ENCODE measurements at regions not wholly inside any gene's neighbourhood (a gene's known extent, or its start where the extent isn't known, plus 50 kb on each side); places are given as distances from the start of the nearest gene placed in this dataset.

DNA sequence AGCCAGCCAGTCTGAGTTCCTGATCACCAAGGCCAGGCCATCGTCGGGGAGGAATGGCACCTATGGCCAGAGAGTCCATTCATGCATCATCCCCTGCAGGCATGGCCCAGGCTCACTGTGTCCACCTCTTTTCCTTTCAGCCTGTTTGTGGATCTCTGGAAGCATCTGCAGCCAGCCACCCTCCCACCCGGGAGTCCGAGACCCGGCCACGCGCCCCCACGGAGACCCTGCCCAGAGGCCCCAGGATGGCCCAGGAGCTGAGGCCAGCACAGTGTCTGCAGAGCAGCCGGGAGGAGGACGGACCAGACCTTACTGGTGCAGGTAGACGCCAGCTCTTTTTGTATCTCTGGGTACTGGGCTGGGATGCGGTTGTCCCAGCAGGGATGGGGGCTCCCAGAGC is 245.1 kb upstream of the CIBAR2 start:
- Histone ChIP-seq H3K4me1 (ENCODE audit: control insufficient read depth, insufficient read depth, low read length, poor library complexity, severe bottlenecking) (no peaks in the 10 kb centered on the region), H3K27me3 (ENCODE audit: control insufficient read depth, insufficient read depth, low read length) (no peaks in the 10 kb centered on the region), H3K9me3 (ENCODE audit: control insufficient read depth in 2 of 2, low read length in 2 of 2) (no peaks in the 10 kb centered on the region), H3K36me3 (ENCODE audit: control insufficient read depth, insufficient read depth, low read length) (no peaks in the 10 kb centered on the region), H3K27ac (ENCODE audit: insufficient read depth, low read length, poor library complexity, severe bottlenecking) (no peak overlapping the region), H3K4me3 (ENCODE audit: low read depth, low read length) (no peak overlapping the region)
- ATAC-seq (ENCODE audit: low read depth in 2 of 2) (no peak), DNase-seq (no peak)
- Mint-ChIP-seq H3K9me3 (peaks cover 0 to 4% (median 0%) of the 10 kb centered on the region in 7 donors), H3K27me3 (no peaks in the 10 kb centered on the region), H3K36me3 (no peaks in the 10 kb centered on the region), H3K27ac (no peak overlapping the region), H3K4me1 (no peaks in the 10 kb centered on the region), H3K4me3 (no peak overlapping the region)

DNA sequence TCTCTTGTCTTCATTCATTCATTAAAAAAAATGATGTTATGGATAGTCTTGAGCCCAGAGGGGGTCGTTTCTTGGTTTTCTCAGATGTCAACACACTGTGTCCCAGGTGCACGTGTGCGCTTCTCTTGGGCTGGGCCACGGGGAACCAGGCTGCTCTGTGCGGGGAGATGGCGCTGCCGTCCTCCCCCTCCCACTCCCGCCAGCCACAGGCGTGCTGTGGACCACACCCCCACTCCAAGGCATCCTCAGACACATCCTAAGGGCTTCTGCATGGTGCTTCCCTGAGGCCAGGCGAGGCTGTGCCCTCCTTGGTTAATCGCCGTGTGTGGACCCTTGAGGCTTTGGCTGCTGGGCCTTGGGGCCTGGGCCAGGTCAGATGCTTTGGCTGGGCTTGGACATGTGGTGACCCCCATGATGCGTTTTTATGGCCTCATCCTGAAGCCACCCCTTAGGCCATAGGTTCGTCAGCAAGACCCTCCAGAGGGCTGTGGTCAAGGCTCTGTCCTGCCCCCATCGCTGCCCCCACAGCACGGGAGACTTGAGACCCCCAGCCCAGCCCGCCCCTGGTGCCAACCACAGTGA is 245.7 kb upstream of the CIBAR2 start:
- Histone ChIP-seq H3K27ac (ENCODE audit: insufficient read depth, low read length, poor library complexity, severe bottlenecking) (no peak overlapping the region), H3K9me3 (ENCODE audit: control insufficient read depth in 2 of 2, low read length in 2 of 2) (no peaks in the 10 kb centered on the region), H3K27me3 (ENCODE audit: control insufficient read depth, insufficient read depth, low read length) (no peaks in the 10 kb centered on the region), H3K4me1 (ENCODE audit: control insufficient read depth, insufficient read depth, low read length, poor library complexity, severe bottlenecking) (no peaks in the 10 kb centered on the region), H3K36me3 (ENCODE audit: control insufficient read depth, insufficient read depth, low read length) (no peaks in the 10 kb centered on the region), H3K4me3 (ENCODE audit: low read depth, low read length) (no peak overlapping the region)
- no peak overlapping the region for H3K4me3 Mint-ChIP-seq
- H3K9me3 Mint-ChIP-seq: peaks cover 0 to 3% (median 0%) of the 10 kb centered on the region in 7 donors
- H3K36me3 Mint-ChIP-seq: no peaks in the 10 kb centered on the region
- H3K27ac Mint-ChIP-seq: no peak overlapping the region
- ATAC-seq (ENCODE audit: low read depth in 2 of 2): no peak
- no peak for DNase-seq
- no peaks in the 10 kb centered on the region for H3K27me3 Mint-ChIP-seq
- H3K4me1 Mint-ChIP-seq: no peaks in the 10 kb centered on the region

- DNase-seq (no peak), ATAC-seq (ENCODE audit: low read depth in 2 of 2) (no peak)
- Mint-ChIP-seq H3K9me3 (peaks cover 0 to 1% (median 0%) of the 10 kb centered on the region in 7 donors), H3K27ac (no peak overlapping the region), H3K27me3 (no peaks in the 10 kb centered on the region), H3K4me1 (no peaks in the 10 kb centered on the region), H3K36me3 (no peaks in the 10 kb centered on the region), H3K4me3 (no peak overlapping the region)
- H3K4me3 ChIP-seq (ENCODE audit: low read depth, low read length): no peak overlapping the region
- no peaks in the 10 kb centered on the region for H3K36me3 ChIP-seq (ENCODE audit: control insufficient read depth, insufficient read depth, low read length)
- no peaks in the 10 kb centered on the region for H3K9me3 ChIP-seq (ENCODE audit: control insufficient read depth in 2 of 2, low read length in 2 of 2)
- H3K27ac ChIP-seq (ENCODE audit: insufficient read depth, low read length, poor library complexity, severe bottlenecking): no peak overlapping the region
- no peaks in the 10 kb centered on the region for H3K4me1 ChIP-seq (ENCODE audit: control insufficient read depth, insufficient read depth, low read length, poor library complexity, severe bottlenecking)
- H3K27me3 ChIP-seq (ENCODE audit: control insufficient read depth, insufficient read depth, low read length): no peaks in the 10 kb centered on the region
Observed at GRCh38 chr16:85358704-85359146, 246.5 kb upstream of the CIBAR2 start.

GRCh38 chr16:85359147-85359822 is 247.0 kb upstream of the CIBAR2 start:
- no peak for DNase-seq
- Mint-ChIP-seq H3K4me1 (no peaks in the 10 kb centered on the region), H3K9me3 (no peaks in the 10 kb centered on the region), H3K27ac (no peak overlapping the region), H3K27me3 (no peaks in the 10 kb centered on the region), H3K36me3 (no peaks in the 10 kb centered on the region), H3K4me3 (no peak overlapping the region)
- Histone ChIP-seq H3K36me3 (ENCODE audit: control insufficient read depth, insufficient read depth, low read length) (no peaks in the 10 kb centered on the region), H3K4me1 (ENCODE audit: control insufficient read depth, insufficient read depth, low read length, poor library complexity, severe bottlenecking) (no peaks in the 10 kb centered on the region), H3K9me3 (ENCODE audit: control insufficient read depth in 2 of 2, low read length in 2 of 2) (no peaks in the 10 kb centered on the region), H3K27ac (ENCODE audit: insufficient read depth, low read length, poor library complexity, severe bottlenecking) (no peak overlapping the region), H3K4me3 (ENCODE audit: low read depth, low read length) (no peak overlapping the region), H3K27me3 (ENCODE audit: control insufficient read depth, insufficient read depth, low read length) (no peaks in the 10 kb centered on the region)
- ATAC-seq (ENCODE audit: low read depth in 2 of 2): no peak

DNA sequence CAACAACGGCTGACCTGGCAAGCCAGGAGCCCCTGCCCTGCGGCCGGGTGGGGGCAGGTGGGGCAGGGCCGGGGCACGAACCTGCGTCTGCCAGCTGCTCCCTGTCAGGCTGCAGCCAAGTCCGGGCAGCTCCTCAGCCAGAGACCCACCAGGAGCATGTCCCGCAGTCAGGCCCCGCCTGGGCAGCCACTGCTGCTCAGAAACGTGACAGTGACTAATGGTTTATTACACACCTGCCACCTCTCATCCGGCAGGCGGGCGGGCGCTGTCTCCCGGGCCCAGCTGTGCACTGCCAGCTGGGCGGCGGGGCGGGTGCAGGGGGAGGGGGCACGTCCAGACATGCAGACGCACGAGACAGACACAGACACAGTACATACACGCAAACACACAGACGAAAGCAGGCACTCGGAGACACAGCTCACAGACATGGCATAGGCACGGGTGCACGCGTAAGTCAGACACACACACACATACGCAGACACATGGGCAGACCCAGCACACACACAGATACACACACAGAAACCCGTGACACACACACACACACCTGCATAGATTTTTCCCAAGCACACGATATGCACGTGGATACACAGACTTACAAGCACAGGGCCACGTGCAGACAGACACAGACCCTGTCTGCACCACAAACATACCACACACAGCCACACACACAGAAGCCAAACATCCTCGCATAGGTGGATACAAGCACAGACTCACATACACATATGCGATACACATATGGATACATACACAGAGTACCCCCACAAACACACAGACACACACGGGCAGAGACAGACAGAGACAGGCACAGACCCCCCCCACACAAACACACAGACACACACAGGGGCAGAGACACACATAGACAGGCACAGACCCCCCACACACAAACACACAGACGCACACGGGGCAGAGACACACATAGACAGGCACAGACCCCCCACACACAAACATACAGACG is 248.3 kb upstream of the CIBAR2 start:
- no peak overlapping the region for H3K4me3 ChIP-seq (ENCODE audit: low read depth, low read length)
- Mint-ChIP-seq H3K27ac (peak overlapping the region in 1 of 3 donors; percentile 23), H3K9me3 (peaks cover 0 to 3% (median 0%) of the 10 kb centered on the region in 7 donors), H3K4me3 (no peak overlapping the region), H3K4me1 (no peaks in the 10 kb centered on the region), H3K36me3 (no peaks in the 10 kb centered on the region), H3K27me3 (no peaks in the 10 kb centered on the region)
- H3K4me1 ChIP-seq (ENCODE audit: control insufficient read depth, insufficient read depth, low read length, poor library complexity, severe bottlenecking): no peaks in the 10 kb centered on the region
- no peaks in the 10 kb centered on the region for H3K9me3 ChIP-seq (ENCODE audit: control insufficient read depth in 2 of 2, low read length in 2 of 2)
- no peaks in the 10 kb centered on the region for H3K36me3 ChIP-seq (ENCODE audit: control insufficient read depth, insufficient read depth, low read length)
- no peak overlapping the region for H3K27ac ChIP-seq (ENCODE audit: insufficient read depth, low read length, poor library complexity, severe bottlenecking)
- peak; percentile 24 to 33 for ATAC-seq (ENCODE audit: low read depth in 2 of 2)
- DNase-seq: peak in 1 of 3 donors; percentile 37
- H3K27me3 ChIP-seq (ENCODE audit: control insufficient read depth, insufficient read depth, low read length): no peaks in the 10 kb centered on the region

GRCh38 chr16:85361441-85362118 is 249.3 kb upstream of the CIBAR2 start:
- no peak for ATAC-seq (ENCODE audit: low read depth in 2 of 2)
- no peaks in the 10 kb centered on the region for H3K9me3 ChIP-seq (ENCODE audit: control insufficient read depth in 2 of 2, low read length in 2 of 2)
- no peak overlapping the region for H3K27ac Mint-ChIP-seq

DNA sequence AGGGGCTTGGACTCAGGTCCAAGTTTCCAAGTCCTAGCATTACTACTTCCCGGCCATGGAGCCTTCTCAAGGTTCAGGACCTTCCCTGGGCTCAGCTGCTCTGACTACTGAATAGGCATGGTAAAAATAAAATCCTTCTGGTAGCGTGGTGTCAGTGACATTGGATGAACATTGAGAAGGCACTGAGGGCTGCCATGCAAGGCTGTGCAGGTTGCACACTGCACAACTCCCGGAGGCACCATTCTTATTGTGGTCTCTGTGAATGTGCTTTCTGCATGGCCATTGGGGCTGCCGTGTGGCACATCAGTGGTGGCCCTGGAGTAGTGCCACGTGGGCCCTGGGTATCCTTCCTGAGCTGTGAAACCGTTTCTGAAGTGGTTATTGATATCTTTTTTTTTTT is 250.2 kb upstream of the CIBAR2 start:
- no peaks in the 10 kb centered on the region for H3K36me3 Mint-ChIP-seq
- no peaks in the 10 kb centered on the region for H3K27me3 Mint-ChIP-seq
- Histone ChIP-seq H3K27ac (ENCODE audit: insufficient read depth, low read length, poor library complexity, severe bottlenecking) (no peak overlapping the region), H3K9me3 (ENCODE audit: control insufficient read depth in 2 of 2, low read length in 2 of 2) (no peaks in the 10 kb centered on the region), H3K36me3 (ENCODE audit: control insufficient read depth, insufficient read depth, low read length) (no peaks in the 10 kb centered on the region), H3K27me3 (ENCODE audit: control insufficient read depth, insufficient read depth, low read length) (no peaks in the 10 kb centered on the region), H3K4me1 (ENCODE audit: control insufficient read depth, insufficient read depth, low read length, poor library complexity, severe bottlenecking) (no peaks in the 10 kb centered on the region), H3K4me3 (ENCODE audit: low read depth, low read length) (no peak overlapping the region)
- DNase-seq (no peak), ATAC-seq (ENCODE audit: low read depth in 2 of 2) (no peak)
- H3K4me1 Mint-ChIP-seq: no peaks in the 10 kb centered on the region
- peak overlapping the region in 1 of 3 donors; percentile 32 for H3K27ac Mint-ChIP-seq
- no peak overlapping the region for H3K4me3 Mint-ChIP-seq
- H3K9me3 Mint-ChIP-seq: peaks cover 0 to 3% (median 0%) of the 10 kb centered on the region in 7 donors

More at GRCh38 chr16:85361441-85362118, 249.3 kb upstream of the CIBAR2 start:
- Histone ChIP-seq H3K4me1 (ENCODE audit: control insufficient read depth, insufficient read depth, low read length, poor library complexity, severe bottlenecking) (no peaks in the 10 kb centered on the region), H3K27ac (ENCODE audit: insufficient read depth, low read length, poor library complexity, severe bottlenecking) (no peak overlapping the region), H3K4me3 (ENCODE audit: low read depth, low read length) (no peak overlapping the region), H3K27me3 (ENCODE audit: control insufficient read depth, insufficient read depth, low read length) (no peaks in the 10 kb centered on the region), H3K36me3 (ENCODE audit: control insufficient read depth, insufficient read depth, low read length) (no peaks in the 10 kb centered on the region)
- Mint-ChIP-seq H3K27me3 (no peaks in the 10 kb centered on the region), H3K36me3 (no peaks in the 10 kb centered on the region), H3K4me3 (no peak overlapping the region), H3K4me1 (no peaks in the 10 kb centered on the region), H3K9me3 (peaks cover 0 to 3% (median 0%) of the 10 kb centered on the region in 7 donors)
- no peak for DNase-seq

Data from CD4-positive, CD25-positive, alpha-beta regulatory T cell (primary cell).